Common myeloid progenitor, CD34-positive (primary cell): ENCODE measurements at regions not wholly inside any gene's neighbourhood (a gene's known extent, or its start where the extent isn't known, plus 50 kb on each side); places are given as distances from the start of the nearest gene placed in this dataset.
"Not testable (repeated sequence)": the region's sequence is repeated elsewhere in the genome, so short reads cannot be mapped to it uniquely, and the experiment has no call there.

Experiments
- CTCF ChIA-PET: fragments of 350-600 bp; sonication (Branson Sonifier 250); formaldehyde crosslinking; loops from one replicate; lab custom pipeline; 2021; ENCODE audit warnings: antibody characterized with exemption; lab: Charles Lee
- POLR2A ChIA-PET: fragments of 350-600 bp; sonication (Branson Sonifier 250); formaldehyde crosslinking; loops from one replicate; lab custom pipeline; 2021; ENCODE audit warnings: antibody characterized with exemption; lab: Charles Lee
- DNase-seq, 3 donors: peaks; one replicate each; pipeline versions ENCODE4 v3.0.0 to v3.0.0-alpha.2; 2013
- H3K27ac ChIP-seq, 2 experiments: 1 replicate in 1 of 2; 2 replicates in 1 of 2; pipeline ENCODE4 v1.7.0; 2013; ENCODE audit warnings: inconsistent platforms in 2 of 2, low read length in 2 of 2, mild to moderate bottlenecking in 2 of 2, low read depth in 1 of 2, moderate library complexity in 1 of 2; ENCODE audit not compliant: severe bottlenecking in 2 of 2, insufficient read depth in 1 of 2, poor library complexity in 1 of 2
- H3K27me3 ChIP-seq, 5 experiments: replicated peaks in 2 of 5; 1 replicate in 3 of 5; 2 replicates in 2 of 5; pipeline versions ENCODE4 v1.6.1 to v1.7.0; 2013; ENCODE audit warnings: low read length in 4 of 5, mild to moderate bottlenecking in 2 of 5, moderate library complexity in 2 of 5, inconsistent platforms in 1 of 5; ENCODE audit not compliant: insufficient read depth in 5 of 5, control insufficient read depth in 4 of 5
- H3K36me3 ChIP-seq, 4 experiments: 1 replicate in 2 of 4; 2 replicates in 2 of 4; pipeline versions ENCODE4 v1.6.1 to v1.7.0; 2013; ENCODE audit warnings: low read length in 3 of 4, control low read depth in 1 of 4, mild to moderate bottlenecking in 1 of 4; ENCODE audit not compliant: control insufficient read depth in 4 of 4, insufficient read depth in 4 of 4
- H3K4me1 ChIP-seq, 4 experiments: 1 replicate in 3 of 4; 2 replicates in 1 of 4; pipeline versions ENCODE4 v1.6.1 to v1.7.1; 2013; ENCODE audit warnings: low read length in 3 of 4, mild to moderate bottlenecking in 3 of 4, control low read depth in 1 of 4, inconsistent platforms in 1 of 4, moderate library complexity in 1 of 4; ENCODE audit not compliant: control insufficient read depth in 4 of 4, insufficient read depth in 4 of 4; ENCODE audit errors: control extremely low read depth in 1 of 4
- H3K4me3 ChIP-seq, 7 experiments: 1 replicate in 4 of 7; 2 replicates in 3 of 7; pipeline versions ENCODE4 v1.5.1 to v1.7.0; 2013; ENCODE audit warnings: mild to moderate bottlenecking in 7 of 7, low read length in 6 of 7, moderate library complexity in 6 of 7, inconsistent platforms in 2 of 7, low read depth in 2 of 7, control low read depth in 1 of 7; ENCODE audit not compliant: insufficient read depth in 4 of 7, control insufficient read depth in 1 of 7; ENCODE audit errors: extremely low read depth in 1 of 7
- H3K9me3 ChIP-seq, 5 experiments: 1 replicate in 4 of 5; 2 replicates in 1 of 5; pipeline versions ENCODE4 v1.6.1 to v1.7.1; 2013; ENCODE audit warnings: low read length in 4 of 5, mild to moderate bottlenecking in 2 of 5, inconsistent platforms in 1 of 5, low read depth in 1 of 5, moderate library complexity in 1 of 5; ENCODE audit not compliant: control insufficient read depth in 4 of 5, insufficient read depth in 2 of 5; ENCODE audit errors: control extremely low read depth in 1 of 5
- WGBS: methylation state at CpG from one replicate; pipeline ENCODE4 v1.1.5; 2013; ENCODE audit not compliant: insufficient coverage; 5-methylcytosine and 5-hydroxymethylcytosine counted together

- H3K27me3 ChIP-seq, H3K9me3 ChIP-seq, CTCF ChIA-PET, DNase-seq, H3K36me3 ChIP-seq, H3K4me3 ChIP-seq, POLR2A ChIA-PET, H3K4me1 ChIP-seq, H3K27ac ChIP-seq: not testable (repeated sequence)
- 89% methylated on average over 1 of the region's 2 CpGs for WGBS
Observed at GRCh38 chr17:71648342-71648741, 472.5 kb upstream of the SOX9 start.

GRCh38 chr17:71649941-71650350, 470.9 kb upstream of the SOX9 start:
- Histone ChIP-seq H3K4me1 (no peaks in the 10 kb centered on the region), H3K4me3 (no peak overlapping the region), H3K9me3 (peaks cover 0 to 4% (median 0%) of the 10 kb centered on the region in 5 experiments), H3K36me3 (no peaks in the 10 kb centered on the region), H3K27me3 (no peaks in the 10 kb centered on the region), H3K27ac (no peak overlapping the region)
- no peak for DNase-seq
- POLR2A ChIA-PET, result no interaction called here
- CTCF ChIA-PET, result no interaction called here

- Histone ChIP-seq H3K9me3 (peaks cover 0 to 4% (median 0%) of the 10 kb centered on the region in 5 experiments), H3K36me3 (no peaks in the 10 kb centered on the region), H3K27ac (no peak overlapping the region), H3K4me3 (no peak overlapping the region), H3K4me1 (no peaks in the 10 kb centered on the region), H3K27me3 (no peaks in the 10 kb centered on the region)
- DNase-seq, result no peak
- ChIA-PET POLR2A (no interaction called here), CTCF (interaction anchor here (0.5 kb wide), 1 partner anchor 11 kb away, joined by 3 read pairs; no protein-coding TSS in a partner anchor)
Observed at GRCh38 chr17:71655542-71655941, 465.3 kb upstream of the SOX9 start.

- Histone ChIP-seq H3K4me1 (no peaks in the 10 kb centered on the region), H3K4me3 (no peak overlapping the region), H3K9me3 (peaks cover 0 to under 1% (median 0%) of the 10 kb centered on the region in 5 experiments), H3K36me3 (no peaks in the 10 kb centered on the region), H3K27ac (no peak overlapping the region), H3K27me3 (no peaks in the 10 kb centered on the region)
- no peak for DNase-seq
- POLR2A ChIA-PET, result no interaction called here
- WGBS, result 95% methylated on average over 2 of the region's 6 CpGs
- CTCF ChIA-PET, result no interaction called here
Observed at GRCh38 chr17:71656964-71657858, 463.6 kb upstream of the SOX9 start.

- CTCF ChIA-PET, result no interaction called here
- 93% methylated on average over 6 of the region's 9 CpGs for WGBS
- DNase-seq, result no peak
- no peaks in the 10 kb centered on the region for H3K36me3 ChIP-seq
- no peaks in the 10 kb centered on the region for H3K9me3 ChIP-seq
- POLR2A ChIA-PET, result no interaction called here
- H3K27me3 ChIP-seq, result no peaks in the 10 kb centered on the region
- no peak overlapping the region for H3K27ac ChIP-seq
- H3K4me3 ChIP-seq, result no peak overlapping the region
- no peaks in the 10 kb centered on the region for H3K4me1 ChIP-seq
Observed at GRCh38 chr17:71658996-71659395, 461.8 kb upstream of the SOX9 start.

GRCh38 chr17:71664861-71665260, 456.0 kb upstream of the SOX9 start:
- Histone ChIP-seq H3K27me3 (no peaks in the 10 kb centered on the region), H3K4me1 (no peaks in the 10 kb centered on the region), H3K9me3 (no peaks in the 10 kb centered on the region), H3K4me3 (no peak overlapping the region), H3K27ac (no peak overlapping the region), H3K36me3 (no peaks in the 10 kb centered on the region)
- CTCF ChIA-PET, result no interaction called here
- no peak for DNase-seq
- POLR2A ChIA-PET, result no interaction called here

- H3K27ac ChIP-seq, result no peak overlapping the region
- DNase-seq, result no peak
- WGBS, result 93% methylated on average over 2 of the region's 2 CpGs
- H3K4me3 ChIP-seq, result no peak overlapping the region
- H3K36me3 ChIP-seq, result no peaks in the 10 kb centered on the region
- H3K4me1 ChIP-seq, result no peaks in the 10 kb centered on the region
- CTCF ChIA-PET, result no interaction called here
- POLR2A ChIA-PET, result no interaction called here
- H3K9me3 ChIP-seq, result no peaks in the 10 kb centered on the region
- H3K27me3 ChIP-seq, result no peaks in the 10 kb centered on the region
Observed at GRCh38 chr17:71666047-71666446, 454.8 kb upstream of the SOX9 start.
